Right ventricle myocardium superior (tissue), 1 donor: ENCODE measurements at regions not wholly inside any gene's neighbourhood (a gene's known extent, or its start where the extent isn't known, plus 50 kb on each side); places are given as distances from the start of the nearest gene placed in this dataset.

ENCODE experiments used
- ATAC-seq: fragments of 200-7000 bp; cut with Tn5 transposase; one replicate; pipeline ENCODE4 v1.9.1; 2020; ENCODE audit warnings: mild to moderate bottlenecking; ENCODE audit not compliant: poor library complexity
- DNase-seq: peaks from one replicate; pipeline ENCODE4 v3.0.0-alpha.2; 2020
- intact Hi-C: fragments of 100-400 bp; cut with DNase I; formaldehyde crosslinking; loops from one replicate; pipeline ENCODE4 v1.11.2; 2022
- donor health status: DM: no; HTN: yes; CAD: no; lungs with severe emphysema.

DNA sequence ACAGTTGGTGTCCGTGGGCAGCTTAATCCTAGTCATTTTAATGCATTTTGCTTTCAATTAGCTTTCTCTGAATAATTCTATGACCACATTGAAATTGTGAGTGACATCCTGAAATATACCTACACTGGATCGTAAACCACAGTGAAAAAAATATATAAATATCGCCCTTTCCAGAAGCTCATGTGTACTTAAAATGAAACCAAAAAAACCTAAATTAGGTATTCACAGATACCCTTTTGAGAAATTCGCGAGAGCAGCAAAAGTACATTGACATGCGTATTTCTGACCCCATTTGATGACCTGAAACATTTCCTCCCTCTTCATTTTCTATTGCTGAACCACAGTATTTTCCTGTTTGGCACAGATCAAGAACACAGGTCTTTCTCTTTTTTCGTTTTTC, 253.8 kb downstream of the LTN1 start:
- intact Hi-C loops = no loop called here
- DNase-seq (no peak), ATAC-seq (no peak)

DNA sequence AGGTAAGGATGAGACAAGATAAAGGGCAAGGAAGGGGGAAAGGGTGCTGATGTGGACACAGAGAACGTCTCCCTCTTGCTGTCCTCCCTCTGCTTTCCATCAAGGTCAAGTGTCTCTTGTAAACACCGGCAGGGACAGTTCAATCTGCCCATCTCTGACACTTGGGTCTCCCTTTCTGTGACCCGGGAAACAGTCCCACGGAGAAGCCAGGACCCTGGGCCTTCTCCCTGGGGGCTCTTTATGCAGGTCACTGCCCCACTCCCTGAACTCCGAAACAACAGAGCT, 254.3 kb downstream of the LTN1 start:
- intact Hi-C loops = no loop called here

DNA sequence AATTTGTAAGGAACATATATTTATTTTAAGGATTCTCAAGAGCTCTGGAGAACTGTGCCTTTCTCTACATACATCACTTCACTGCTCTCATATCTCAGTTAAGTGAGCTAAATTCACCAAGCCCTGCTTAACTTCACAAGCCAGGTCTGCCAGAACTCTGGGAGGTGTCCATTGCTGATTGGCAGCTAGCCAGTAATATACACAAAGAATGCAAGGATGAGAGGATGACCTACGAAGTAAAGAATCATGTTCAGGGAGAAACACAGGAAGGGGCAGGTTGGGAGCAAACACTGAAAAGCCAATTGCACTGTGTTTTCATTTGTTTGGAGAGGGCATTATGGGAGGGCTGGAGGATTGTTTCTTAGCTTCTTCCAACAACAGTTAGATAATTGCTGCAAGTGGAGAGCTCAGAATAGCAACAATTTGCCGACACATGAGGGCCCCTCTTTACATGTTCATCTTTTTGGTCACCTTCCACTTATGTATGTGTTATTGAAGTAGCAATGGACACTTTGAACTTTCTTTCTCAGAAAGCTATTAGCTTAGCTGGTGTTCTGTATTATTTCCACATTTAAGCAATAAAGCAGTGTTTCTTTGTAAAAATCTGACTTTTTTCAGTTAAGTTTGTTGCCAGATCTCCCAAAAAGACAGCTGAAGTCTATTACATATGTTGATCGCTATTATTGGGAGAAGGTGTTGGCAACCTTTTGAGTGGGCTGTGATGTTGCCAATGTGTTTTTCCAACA, 254.8 kb downstream of the LTN1 start:
- ATAC-seq = peak; percentile 86
- DNase-seq = no peak
- intact Hi-C loops = no loop called here

More for the DNA sequence above, 254.3 kb downstream of the LTN1 start:
- no peak for DNase-seq
- peak; percentile 30 for ATAC-seq

DNA sequence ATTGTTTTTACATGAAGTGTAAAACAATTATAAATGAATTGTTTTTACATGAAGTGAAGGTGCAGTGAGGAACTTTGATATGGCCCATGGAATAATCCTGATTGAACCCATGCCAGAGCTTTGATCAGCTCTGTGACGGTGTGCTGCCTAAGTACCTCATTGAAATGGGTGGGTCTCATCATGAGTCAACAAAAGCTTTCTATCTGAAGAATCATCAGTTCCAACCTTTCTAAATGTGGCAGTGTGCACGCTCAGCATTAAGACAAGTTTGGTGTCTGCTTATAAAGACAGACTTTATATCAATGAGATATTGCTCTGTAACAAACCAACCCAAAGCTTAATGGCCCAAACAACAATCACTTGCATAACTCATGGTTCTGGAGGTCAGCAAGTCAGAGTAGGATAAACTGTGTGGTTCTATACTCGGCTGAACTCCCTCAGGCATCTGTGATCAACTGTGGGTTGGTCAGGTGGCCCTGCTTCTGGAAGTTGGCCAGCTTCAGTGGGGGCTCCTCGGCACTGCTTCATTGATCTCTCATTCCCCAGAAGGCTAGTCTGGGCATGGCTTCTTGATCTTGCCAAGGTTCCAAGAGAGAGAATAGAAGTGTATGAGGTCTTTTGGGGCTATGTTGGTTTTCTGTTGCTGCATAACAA, 258.0 kb downstream of the LTN1 start:
- DNase-seq = no peak
- intact Hi-C loops = no loop called here

DNA sequence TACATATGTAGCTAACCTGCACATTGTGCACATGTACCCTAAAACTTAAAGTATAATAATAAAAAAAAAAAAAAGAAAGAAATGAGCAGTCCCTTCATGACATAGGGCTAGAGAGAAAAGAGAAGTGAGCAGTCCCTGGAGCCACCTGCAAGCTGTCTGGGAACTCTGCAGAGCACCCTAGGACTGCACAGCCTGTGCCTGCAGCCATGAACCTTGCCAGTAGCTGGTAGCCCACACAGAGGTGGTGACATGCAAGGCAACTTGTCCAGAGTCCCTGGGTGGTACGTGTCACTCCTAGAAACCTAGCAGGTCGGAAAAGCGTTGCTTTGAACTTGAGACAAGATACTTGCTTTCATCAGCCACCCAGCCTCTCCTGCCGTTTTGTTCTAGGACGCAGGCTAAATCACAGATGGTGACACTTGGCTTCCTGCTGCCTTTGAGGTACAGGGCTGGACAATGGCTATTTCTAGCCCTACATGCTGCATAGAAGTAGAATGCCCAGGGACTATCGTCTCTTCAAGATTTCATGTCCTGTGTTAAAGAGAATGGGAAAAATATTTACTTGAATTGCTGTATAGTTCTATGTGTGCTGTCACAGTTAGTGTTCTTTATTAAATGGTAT, 260.9 kb downstream of the LTN1 start:
- ATAC-seq = peak; percentile 86
- peak; percentile 50 for DNase-seq
- intact Hi-C loops = no loop called here

More for the DNA sequence above, 258.0 kb downstream of the LTN1 start:
- no peak for ATAC-seq

DNA sequence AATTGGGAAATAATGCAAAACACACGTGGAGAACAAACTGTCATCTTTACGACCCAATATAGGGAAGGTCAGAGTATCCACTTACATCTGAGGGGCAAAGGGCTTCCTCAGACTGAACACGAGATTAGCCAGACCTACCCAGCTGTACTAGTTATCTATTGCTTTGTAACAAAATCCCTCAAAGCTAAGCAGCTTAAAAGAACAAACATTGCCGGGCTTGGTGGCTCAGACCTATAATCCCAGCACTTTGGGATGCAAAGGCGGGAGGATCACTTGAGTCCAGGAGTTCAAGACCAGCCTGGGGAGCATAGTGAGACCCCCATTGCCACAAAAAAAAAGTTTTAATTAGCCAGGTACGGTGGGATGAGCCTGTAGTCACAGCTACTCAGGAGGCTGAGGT, 262.8 kb downstream of the LTN1 start:
- intact Hi-C loops = no loop called here
- ATAC-seq (no peak), DNase-seq (no peak)

DNA sequence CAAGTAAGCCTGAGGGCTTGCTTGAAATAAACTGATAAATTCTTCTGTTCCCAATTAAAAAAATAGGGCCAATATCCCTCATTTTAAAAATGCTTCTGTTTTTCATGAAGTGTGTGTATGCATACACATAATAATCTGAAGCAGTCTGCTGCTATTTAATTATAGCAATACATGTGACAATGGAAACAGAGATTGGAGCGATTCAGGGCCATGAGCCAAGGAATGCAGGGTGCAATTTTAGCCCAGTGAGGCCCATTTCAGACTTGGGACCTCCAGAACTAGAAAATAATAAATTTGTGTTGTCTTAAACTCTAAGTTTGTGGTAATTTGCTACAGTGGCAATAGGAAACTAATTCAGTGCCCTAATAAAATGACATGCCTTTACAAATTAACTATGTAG, 264.9 kb downstream of the LTN1 start:
- ATAC-seq (peak; percentile 75), DNase-seq (no peak)
- intact Hi-C loops = no loop called here

DNA sequence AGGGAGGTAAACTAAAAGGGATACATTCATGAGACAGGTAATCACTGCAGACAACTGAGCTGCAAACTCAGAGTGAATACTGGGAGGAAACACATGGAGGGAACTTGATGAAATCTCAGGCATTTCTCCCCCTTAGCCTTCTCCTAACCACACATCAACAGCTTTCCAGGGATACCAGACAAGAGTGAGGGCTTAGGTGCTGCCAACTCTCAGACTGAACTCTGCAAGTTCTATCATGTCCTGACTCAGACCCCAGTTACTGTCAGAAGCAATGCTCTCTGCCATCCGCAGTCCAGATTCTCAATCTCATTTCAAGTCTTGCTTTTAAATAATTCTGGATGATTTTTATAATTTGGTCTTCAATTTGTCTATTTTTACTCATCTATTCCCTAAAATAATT, 267.3 kb downstream of the LTN1 start:
- DNase-seq = no peak
- ATAC-seq = peak; percentile 49
- intact Hi-C loops = no loop called here

DNA sequence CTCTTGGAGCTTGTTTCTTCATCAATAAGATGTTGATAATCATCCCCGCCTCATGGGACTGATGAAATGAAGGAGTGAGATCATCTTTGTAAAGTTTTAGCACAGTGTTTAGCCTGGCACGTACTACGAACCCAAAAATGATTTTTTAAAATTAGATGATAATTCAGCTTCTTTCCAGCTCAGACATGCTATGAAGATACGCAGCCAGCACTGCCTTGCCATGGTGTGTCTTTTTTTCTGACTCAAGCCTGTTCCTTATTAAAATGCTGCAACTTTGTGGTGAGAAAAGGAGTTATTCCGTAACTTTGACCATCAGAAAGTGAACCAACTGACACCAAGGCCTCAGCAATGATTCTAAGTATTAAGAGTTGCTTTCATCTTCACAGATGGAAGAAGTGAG, 269.0 kb downstream of the LTN1 start:
- intact Hi-C loops = no loop called here
- ATAC-seq = no peak
- no peak for DNase-seq

DNA sequence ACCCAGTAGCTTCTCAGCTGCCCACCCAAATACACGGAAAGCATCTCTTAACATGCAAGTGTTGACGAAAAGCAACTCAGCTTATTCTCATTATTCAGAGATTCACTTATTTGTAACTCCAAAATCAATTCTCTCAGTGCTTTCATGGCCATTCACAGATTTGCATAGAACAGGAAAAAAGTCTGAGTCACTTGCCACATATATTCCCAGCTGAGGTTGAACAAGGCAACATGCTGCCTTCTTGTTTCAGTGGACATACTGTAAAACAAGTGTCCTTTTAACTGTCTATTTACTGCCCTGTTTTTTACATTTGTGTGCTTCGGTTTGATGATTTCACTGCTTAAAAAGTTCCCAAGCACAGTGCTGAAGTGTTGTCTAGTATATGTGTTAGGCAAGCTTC, 273.0 kb downstream of the LTN1 start:
- ATAC-seq = no peak
- no peak for DNase-seq
- intact Hi-C loops = no loop called here

DNA sequence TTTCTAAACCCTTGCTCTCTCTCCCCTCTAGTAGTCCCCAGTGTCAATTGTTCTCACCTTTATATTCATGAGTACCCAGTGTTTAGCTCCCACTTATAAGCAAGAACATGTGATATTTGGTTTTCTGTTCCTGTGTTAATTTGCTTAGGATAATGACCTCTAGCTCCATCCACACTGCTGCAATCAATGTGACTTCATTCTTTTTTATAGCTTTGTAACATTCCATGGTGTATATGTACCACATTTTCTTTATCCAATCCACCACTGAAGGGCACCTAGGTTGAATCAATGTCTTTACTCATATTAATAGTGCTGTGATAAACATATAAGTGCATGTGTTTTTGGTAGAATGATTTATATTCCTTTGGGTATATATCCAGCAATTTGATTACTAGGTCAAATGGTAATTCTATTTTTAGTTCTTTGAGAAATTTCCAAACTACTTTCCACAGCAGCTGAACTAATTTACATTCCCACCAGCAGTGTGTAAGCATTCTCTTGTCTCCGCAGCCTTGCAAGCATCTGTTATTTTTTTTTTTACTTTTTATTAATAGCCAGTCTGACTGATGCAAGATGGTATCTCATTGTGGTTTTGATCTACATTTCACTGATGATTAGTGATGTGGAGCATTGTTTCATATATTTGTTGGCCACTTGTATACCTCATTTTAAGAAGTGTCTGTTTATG, 277.8 kb downstream of the LTN1 start:
- intact Hi-C loops = no loop called here
- ATAC-seq (no peak), DNase-seq (no peak)

DNA sequence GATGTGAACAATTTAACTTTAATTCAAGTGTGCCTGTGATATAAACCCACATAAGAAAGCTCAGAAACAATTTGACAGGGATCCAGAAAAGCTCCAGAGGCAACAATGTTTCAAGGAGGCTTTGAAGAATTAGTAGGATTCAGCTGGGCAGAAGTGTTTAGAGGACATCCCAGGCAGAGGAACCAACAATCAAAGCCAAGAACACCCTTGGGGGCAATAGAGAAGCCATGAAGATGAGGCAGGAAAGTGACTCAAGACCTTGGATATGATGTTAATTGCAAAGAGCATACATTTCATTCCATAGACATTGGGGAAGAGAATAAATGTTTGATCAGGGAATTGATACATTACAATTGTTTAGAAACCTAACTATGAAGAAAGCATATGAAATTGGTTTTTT, 280.3 kb downstream of the LTN1 start:
- intact Hi-C loops = no loop called here
- ATAC-seq (no peak), DNase-seq (no peak)

DNA sequence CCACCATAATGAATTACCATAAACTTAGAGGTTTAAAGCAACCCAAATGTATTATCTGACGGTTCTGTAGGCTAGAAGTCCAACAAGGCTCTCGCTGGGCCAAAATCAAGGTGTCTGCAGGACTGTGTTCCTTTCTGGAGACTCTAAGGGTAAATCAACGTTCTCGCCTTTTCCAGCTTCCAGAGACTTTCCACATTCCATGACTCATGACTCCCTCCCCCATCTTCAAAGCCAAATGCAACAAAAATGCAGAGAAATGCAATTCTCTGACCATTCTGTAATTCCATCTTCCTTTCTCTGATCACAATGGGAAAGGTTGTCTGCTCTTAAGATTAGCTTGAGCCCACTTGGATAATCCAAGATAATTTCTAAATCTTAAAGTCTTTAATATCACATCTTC, 287.1 kb downstream of the LTN1 start:
- ATAC-seq = no peak
- no peak for DNase-seq
- intact Hi-C loops = no loop called here

DNA sequence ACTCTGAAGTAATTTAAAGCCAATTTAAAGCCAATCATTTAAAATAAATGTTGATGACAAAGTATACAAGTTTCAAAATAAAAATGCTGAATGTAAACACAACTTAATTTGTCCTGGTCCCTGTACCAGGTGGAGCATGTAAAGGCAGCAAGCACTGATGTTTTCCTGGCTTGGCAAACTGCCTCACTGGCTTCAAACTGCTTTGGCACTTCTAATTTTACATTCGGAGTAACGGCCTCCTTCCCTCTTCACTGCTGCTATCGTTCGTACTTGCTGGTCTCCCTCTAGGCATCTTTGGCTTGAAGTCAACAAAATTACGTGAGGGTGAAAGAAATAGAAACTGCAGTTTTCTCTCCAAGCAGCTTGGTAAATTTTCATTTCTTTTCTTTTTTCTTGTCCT, 287.9 kb downstream of the LTN1 start:
- ATAC-seq (peak; percentile 94), DNase-seq (peak; percentile 43)
- intact Hi-C loops = no loop called here

DNA sequence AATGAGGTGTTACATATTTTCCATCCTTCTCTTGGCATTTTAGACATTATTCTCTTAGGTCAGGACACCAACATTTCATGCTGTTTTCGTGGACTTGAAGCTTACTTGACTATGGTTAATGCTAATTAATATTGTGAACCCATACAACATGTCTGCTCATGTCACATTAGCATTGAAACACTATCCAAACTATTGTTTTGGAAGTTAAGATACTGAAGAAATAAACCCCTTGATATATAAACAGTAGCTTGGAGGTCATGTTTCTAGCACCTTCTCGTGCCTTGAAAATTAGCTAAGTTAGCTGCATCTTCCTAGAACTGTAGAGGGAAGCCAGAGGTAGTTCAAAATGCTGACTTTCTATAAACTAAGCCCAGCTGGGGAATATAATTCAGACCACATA, 288.8 kb downstream of the LTN1 start:
- intact Hi-C loops = no loop called here
- DNase-seq (no peak), ATAC-seq (no peak)

DNA sequence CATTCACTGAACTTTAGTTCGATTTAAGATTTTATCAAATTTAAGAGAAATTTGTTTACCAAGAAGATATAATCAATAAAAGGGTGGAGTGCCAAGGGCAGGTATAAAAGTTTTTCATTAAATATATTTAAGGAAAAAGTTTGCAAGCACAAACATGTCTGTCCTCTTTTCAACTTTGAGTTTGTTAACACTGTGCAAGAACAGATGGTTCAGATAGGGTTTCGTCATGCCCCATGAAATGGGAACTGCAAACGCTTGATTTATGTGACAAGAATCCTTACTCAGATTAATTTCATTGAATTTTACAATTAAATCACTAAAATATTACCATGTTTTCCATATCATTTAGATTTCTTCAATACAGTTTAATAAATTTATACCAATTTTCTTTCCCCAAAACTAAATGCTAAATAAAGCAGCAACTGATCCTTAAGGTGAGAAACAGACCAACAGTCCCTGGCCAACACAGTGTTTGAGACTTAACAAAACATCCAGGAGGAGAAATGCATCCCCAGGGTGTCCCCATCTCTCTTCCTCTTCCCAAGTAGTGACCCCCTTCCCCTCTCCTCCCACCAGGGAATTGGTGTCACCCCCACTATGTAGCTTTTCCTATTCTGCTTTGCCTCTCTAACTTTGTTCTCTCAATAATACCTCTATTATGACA, 292.9 kb downstream of the LTN1 start:
- no peak for DNase-seq
- intact Hi-C loops = no loop called here
- no peak for ATAC-seq

DNA sequence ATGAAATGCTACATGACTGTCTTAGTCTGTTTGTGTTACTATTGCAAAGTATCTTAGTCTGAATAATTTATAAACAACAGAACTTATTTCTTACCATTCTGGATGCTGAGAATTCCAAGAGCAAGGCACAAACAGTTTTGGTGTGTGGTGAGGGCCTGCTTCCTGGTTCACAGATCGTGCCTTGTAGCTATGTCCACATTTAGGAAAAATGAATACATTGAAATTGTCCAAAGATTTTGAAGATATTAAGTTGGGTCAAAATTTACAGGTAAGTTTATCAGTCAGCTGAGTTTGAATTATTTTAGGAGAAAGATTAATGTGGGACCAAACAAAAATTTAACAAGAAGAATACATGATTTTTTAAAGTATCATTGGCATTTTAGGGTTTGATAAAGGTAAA, 293.5 kb downstream of the LTN1 start:
- no peak for ATAC-seq
- intact Hi-C loops = no loop called here
- DNase-seq = no peak

DNA sequence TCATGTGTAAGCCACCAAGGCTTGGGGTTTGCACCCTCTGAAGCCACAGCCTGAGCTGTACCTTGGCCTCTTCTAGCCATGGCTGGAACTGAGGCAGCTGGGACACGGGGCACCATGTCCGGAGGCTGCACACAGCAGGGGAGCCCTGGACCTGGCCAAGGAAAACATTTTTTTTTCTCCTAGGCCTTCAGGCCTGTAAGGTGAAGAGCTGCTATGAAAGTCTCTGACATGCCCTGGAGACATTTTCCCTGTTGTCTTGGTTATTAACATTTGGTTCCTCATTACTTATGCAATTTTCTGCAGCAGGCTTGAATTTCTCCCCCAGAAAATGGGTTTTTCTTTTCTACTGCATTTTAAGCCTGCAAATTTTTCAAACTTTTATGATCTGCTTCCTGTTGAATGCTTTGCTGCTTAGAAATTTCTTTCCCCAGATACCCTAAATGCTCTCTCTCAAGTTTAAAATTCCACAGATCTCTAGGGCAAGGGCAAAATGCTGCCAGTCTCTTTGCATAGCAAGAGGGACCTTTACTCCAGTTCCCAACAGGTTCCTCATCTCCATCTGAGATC, 295.8 kb downstream of the LTN1 start:
- ATAC-seq (no peak), DNase-seq (no peak)
- intact Hi-C loops = no loop called here

DNA sequence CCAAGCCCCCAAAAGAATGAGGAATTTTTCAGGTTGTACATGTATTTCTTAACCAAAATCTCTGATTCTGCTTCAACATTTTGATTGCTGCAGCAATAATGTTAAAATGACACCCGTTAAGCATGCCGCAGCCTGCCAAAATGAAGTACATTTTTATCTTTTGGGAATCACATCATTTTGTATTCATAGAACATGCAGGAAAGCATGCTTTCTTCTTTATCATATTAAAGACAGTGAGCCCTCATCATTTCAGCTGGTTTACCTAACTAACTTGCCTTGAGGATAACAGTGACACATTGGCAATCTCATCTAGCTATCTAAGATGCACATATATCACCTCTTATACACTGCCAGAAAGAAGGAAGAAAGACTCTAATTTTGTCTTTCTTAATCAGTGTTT, 299.2 kb downstream of the LTN1 start:
- intact Hi-C loops = no loop called here
- ATAC-seq (no peak), DNase-seq (no peak)
